HuH-7 (cell line): ENCODE measurements at regions not wholly inside any gene's neighbourhood (a gene's known extent, or its start where the extent isn't known, plus 50 kb on each side); places are given as distances from the start of the nearest gene placed in this dataset.
"Not testable (repeated sequence)": the region's sequence is repeated elsewhere in the genome, so short reads cannot be mapped to it uniquely, and the experiment has no call there.

ENCODE experiments used
- DNase-seq: peaks from one replicate; pipeline ENCODE4 v3.0.0; 2011; ENCODE audit warnings: low spot score

DNA sequence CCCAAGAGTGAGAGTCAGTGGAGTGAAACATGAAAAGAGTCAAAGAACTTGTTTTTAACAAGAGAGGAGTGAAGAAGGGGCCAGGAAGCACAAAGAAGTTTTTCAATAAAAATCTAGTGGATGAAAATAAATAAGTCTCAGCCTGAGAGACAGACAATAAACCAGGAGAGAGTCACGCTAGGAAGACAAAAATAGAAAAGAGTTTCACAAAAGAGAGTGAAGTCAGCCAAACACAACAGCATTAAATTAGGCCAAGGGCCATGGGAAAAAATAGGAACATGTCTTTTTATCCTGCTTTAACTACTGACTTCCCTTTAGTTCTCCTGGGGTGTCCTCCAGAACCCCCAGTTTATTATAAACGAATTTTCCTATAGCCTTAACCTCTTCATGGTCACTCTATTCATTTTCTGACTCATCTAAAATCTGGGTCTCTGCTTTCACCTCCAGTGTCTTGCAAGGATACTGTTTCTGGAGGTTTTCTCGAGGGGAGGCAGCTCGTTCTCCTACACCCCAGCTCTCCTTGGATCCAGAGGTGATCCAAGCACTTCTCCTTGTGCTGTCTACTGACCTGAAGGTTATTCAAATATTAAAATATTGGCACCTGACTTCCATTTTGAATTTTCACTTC is 571.5 kb upstream of the PPP2R3A start:
- DNase-seq: no peak

DNA sequence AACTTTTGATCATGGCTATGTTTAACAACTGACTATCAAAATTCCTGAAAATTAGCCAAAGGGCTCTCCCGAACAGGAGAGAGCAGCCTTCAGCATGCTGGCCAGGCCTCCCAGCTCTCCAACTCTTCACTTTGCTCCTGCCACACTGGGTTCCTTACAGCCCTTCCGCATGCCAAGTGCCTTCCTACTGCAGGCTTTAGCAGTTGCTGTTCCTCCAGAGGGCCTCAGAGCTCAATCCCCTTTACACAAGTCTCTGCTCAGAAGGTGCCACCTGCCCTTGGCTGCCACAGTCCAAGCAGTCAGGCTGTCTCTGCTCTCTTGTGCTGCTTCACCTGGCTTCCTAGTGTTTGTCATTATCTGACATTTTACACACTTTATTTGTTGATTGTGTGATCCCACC is 553.1 kb upstream of the PPP2R3A start:
- no peak for DNase-seq

GRCh38 chr3:135416182-135416581 is 549.3 kb upstream of the PPP2R3A start:
- no peak for DNase-seq

- DNase-seq: no peak
These were observed 546.4 kb upstream of the PPP2R3A start for GRCh38 chr3:135419155-135419554.

DNA sequence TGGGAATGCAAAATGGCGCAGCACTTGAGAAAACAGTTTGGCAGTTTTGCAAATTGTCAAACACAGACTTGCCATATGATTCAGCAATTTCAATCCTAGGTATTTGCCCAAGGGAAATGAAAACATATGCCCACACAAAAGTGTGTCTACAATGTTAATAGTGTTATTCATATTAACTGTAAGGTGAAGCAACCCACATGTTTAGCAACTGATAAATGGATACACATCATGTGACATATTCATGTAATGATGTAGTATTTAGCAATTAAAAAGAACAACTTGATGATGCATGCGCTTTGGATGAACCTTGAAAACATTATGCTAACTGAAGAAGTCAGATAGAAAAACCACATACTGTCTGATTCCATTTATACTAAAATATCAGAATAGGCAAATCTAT is 539.0 kb upstream of the PPP2R3A start:
- DNase-seq: no peak

DNA sequence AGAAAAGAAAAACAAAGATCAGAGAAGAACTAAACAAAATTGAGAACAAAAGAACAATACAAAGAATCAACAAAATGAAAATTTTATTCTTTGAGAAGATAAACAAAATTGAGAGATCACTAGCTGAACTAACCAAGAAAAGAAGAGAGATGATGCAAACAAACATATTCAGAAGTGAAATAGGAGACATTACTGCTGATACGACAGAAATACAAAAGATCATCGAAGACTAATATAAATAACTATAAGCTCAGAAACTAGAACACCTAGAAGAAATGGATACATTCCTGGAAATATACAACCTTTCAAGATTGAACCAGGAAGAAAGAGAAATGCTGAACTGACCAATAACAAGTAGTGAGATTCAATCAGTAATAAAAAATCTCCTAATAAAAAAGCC is 533.1 kb upstream of the PPP2R3A start:
- no peak for DNase-seq

GRCh38 chr3:135438889-135439597 is 526.5 kb upstream of the PPP2R3A start:
- DNase-seq: not testable (repeated sequence)

DNA sequence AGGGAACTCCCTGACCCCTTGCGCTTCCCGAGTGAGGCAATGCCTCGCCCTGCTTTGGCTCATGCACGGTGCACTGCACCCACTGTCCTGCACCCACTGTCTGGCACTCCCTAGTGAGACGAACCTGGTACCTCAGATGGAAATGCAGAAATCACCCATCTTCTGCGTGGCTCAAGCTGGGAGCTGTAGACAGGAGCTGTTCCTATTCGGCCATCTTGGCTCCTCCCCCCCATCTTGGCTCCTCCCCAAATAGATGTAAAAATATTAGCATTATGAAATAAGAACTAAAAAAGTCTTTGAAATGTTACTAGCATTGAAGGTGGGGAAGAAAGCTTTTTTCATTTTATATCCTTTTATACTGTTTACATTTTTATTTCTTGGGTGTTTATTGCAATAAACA is 525.9 kb upstream of the PPP2R3A start:
- not testable (repeated sequence) for DNase-seq

- no peak for DNase-seq
These were observed 525.3 kb upstream of the PPP2R3A start for GRCh38 chr3:135440233-135440632.

GRCh38 chr3:135440746-135441145 is 524.8 kb upstream of the PPP2R3A start:
- no peak for DNase-seq

GRCh38 chr3:135444058-135444457 is 521.5 kb upstream of the PPP2R3A start:
- no peak for DNase-seq

GRCh38 chr3:135447483-135447882 is 518.0 kb upstream of the PPP2R3A start:
- no peak for DNase-seq

DNA sequence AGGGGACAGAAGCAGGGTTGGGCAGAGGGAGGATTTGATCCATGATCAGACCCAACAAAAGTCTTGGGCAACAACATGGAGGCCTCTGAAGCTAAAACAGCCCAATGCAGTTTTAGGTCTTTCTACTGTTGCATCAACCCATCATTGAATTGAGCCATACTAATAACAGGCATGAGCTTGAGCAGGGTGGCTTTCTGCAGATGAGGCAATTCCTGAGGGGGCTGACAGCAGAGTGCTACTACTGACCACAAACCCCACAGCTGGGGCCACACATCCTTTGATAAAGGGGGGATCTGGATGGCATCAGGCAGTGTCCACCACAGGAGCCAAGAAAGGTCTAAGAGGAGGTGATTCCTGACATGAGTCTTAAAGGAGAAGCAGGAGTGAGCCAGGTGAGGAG is 517.0 kb upstream of the PPP2R3A start:
- no peak for DNase-seq

GRCh38 chr3:135449046-135449445 is 516.5 kb upstream of the PPP2R3A start:
- no peak for DNase-seq

DNA sequence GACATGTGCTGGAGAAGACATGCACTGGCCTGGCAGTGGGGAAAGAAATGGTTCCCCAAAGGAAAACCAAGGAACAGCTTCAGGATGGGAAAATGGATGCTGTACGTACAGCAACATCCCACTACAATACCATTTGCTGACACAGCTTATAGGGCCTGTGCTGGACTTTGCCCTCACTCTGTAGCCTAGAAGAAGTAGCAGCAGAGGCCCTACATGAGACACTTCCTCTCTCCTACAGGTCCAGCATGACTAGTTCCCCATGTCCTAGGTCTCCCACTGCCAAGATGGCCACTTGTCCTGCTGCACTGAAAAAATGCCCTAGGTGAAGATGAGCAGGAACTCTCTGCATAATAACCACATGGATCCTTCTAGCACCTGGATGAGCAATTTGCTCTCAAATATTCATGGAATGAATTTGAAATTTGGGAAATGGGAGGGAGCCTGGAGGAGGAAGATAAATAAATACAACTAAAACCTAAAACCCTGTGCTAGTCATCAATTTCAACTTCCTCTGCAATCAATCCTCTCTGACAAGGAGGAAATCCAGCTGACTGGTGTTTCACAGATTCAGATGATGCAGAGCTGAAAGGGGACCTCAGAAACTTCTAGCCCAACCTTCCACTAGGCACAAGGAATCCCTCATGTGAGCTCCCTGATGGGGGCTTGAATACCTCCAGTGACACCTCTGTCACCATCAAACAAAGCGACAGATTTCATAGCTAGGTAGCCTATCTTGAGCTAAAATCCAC is 514.3 kb upstream of the PPP2R3A start:
- no peak for DNase-seq

DNA sequence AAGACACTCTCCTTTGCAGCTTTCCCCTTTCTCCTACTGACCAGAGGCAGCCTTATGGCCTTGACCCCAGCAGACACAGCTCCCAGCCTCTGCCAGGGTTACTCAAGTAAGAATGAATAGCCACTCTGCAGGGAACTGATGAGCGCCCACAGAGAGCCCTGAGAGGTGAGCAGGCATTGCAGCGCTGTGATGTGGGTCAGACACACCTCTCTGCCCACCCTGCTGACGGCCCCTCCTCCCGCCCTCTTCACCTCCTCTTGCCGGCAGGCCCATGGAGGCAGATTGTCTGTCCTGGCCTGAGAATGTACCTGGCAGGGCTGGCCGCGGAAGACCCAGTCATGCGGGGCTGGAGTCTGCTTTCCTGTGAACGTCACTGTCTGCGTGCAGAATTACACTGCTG is 512.6 kb upstream of the PPP2R3A start:
- no peak for DNase-seq

GRCh38 chr3:135453326-135453725 is 512.2 kb upstream of the PPP2R3A start:
- no peak for DNase-seq

- no peak for DNase-seq
These were observed 510.6 kb upstream of the PPP2R3A start for GRCh38 chr3:135454890-135455289.

GRCh38 chr3:135456108-135456790 is 509.3 kb upstream of the PPP2R3A start:
- no peak for DNase-seq

DNA sequence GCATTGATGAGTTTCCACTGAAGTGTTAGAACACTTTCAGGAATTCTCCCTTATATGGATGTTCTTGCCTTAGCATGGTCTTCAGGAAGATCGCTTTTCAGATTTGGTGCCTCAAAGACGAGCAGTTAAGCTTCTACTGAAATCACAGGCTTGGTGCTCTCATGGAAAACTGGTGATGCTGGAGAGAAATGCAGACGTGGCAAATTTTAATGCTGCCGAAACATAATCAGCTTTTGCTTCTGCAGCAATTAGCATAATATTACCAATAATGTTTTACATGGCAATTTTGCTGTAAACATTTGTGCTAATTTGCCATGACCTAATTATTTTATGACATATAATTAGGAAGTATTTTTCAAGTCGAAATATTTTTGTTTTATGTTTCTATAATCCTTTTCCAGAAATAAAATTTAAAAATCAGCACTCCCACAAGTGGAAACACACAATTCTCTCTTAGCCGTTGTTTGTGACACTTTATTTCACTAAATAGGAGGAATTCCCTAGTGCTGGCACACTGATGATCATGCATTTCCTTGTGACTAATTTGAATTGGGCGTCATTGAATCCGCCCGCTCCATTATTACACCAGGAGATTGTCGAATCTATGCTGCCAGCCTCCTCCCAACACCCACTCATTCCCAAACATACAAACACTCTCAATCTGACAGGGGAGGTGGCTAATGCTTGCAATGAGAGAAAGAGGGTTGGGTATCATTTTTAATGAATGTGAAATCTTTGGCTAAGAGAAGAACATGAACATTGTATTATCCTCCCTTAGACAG is 506.8 kb upstream of the PPP2R3A start:
- no peak for DNase-seq

- no peak for DNase-seq
These were observed 505.3 kb upstream of the PPP2R3A start for GRCh38 chr3:135460273-135460672.

- no peak for DNase-seq
These were observed 493.6 kb upstream of the PPP2R3A start for GRCh38 chr3:135471911-135472310.
